ENCODE measurements at regions not wholly inside any gene's neighbourhood (a gene's known extent, or its start where the extent isn't known, plus 50 kb on each side); places are given as distances from the start of the nearest gene placed in this dataset.

DNA sequence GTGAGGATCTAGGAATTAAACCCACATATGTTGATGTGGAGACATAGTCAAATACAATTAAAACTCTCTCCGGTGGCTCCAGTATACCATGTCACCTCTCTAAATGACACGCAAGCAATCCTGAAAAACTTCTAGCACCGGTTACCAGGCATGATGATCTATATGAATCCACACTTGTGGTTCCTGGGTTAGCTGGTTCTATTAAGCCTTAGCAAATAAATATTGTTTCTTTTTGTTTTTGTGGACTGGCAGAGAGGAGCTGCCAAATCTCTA lies 104.8 kb downstream of the SEC61B start:
- no peak for DNase-seq (ENCODE audit: low read depth)

- no peak for DNase-seq (ENCODE audit: low read depth)
Observed at GRCh38 chr9:99327667-99328066, 105.6 kb downstream of the SEC61B start.

- DNase-seq (ENCODE audit: low read depth), result peak; percentile 28
Observed at GRCh38 chr9:99335280-99335679, 113.2 kb downstream of the SEC61B start.

- DNase-seq (ENCODE audit: low read depth), result no peak
Observed at GRCh38 chr9:99336005-99336404, 113.9 kb downstream of the SEC61B start.

DNA sequence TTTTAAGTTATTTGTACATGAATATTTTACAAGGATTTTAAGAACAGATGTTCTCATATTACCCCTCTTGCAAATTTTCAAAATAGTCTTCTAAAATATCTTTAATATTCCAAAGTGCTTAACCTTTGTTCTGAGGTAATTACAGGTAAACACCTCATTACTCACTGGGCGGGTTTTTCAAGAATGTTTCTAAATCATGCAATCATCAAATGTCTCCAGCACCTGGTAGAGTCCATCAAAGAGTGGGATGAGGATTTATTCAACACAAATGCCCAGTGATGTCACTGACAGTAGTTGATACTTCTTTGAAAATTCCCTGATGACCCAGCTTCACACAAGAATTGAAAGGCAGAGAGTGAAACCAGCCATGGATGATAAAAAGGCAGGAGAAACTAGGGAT lies 114.4 kb downstream of the SEC61B start:
- DNase-seq (ENCODE audit: low read depth), result no peak

GRCh38 chr9:99340281-99340680 lies 118.2 kb downstream of the SEC61B start:
- peak; percentile 66 for DNase-seq (ENCODE audit: low read depth)

GRCh38 chr9:99341686-99342085 lies 119.6 kb downstream of the SEC61B start:
- no peak for DNase-seq (ENCODE audit: low read depth)

DNA sequence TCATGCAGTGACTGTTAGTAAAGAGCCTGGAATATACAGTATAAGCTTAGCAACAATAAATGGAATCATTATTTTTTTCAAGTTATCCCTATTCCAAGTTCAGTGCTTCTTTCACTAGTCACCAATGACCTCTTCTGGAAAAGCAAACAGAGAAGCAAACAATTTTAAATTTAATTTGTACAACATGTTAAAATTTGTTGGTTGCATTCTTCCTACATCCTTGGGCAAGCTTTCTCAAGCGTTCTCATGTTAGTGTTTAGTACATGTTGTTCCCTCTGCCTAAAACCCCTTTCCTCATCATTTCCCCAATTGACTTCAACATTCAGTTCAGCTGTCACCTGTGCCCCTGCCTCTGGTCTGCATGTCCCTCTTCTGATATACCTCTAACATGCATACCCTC lies 123.4 kb downstream of the SEC61B start:
- DNase-seq (ENCODE audit: low read depth), result no peak

- DNase-seq (ENCODE audit: low read depth), result peak; percentile 64
Observed at GRCh38 chr9:99345942-99346341, 123.9 kb downstream of the SEC61B start.

DNA sequence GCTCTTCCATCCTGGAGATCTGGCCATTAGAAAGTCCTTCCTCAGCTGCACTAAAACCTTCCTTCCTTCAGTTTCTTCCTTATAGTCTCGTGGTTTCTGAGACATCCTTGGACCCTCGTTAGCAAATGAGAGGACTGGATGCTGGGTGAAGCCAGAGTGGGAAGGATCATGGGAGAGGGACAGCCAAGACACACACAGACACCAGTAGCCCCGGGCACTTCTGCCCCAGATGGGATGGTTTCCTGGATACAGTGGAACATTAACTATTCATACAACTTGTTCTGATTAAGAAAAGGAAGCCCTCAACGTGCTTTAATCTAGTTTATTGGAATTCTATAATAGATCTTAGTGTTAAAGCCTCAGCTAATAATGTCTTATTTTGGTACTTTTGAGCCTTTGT lies 125.5 kb downstream of the SEC61B start:
- DNase-seq (ENCODE audit: low read depth), result no peak

DNA sequence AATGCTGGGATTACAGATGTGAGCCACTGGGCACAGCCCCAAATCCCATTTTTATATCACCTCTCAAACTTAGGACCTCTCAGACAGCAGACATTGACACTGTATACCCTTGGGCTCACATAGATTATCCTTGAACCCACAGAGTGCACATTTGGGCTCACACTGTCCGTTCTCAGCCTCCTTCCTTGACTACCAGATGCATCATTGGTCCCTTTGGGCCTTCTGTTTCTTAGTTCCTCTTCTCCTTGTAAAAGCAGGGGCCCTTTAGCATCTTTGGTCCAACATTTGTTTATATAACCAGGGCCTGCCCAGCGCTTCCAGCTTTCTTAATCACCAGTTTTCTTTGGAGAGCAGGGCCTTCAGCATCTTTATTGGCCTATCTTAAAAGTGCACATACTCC lies 126.2 kb downstream of the SEC61B start:
- no peak for DNase-seq (ENCODE audit: low read depth)

- DNase-seq (ENCODE audit: low read depth), result no peak
Observed at GRCh38 chr9:99349870-99350269, 127.8 kb downstream of the SEC61B start.

GRCh38 chr9:99350461-99350860 lies 128.4 kb downstream of the SEC61B start:
- DNase-seq (ENCODE audit: low read depth), result no peak

GRCh38 chr9:99351647-99352046 lies 129.6 kb downstream of the SEC61B start:
- DNase-seq (ENCODE audit: low read depth), result no peak

- no peak for DNase-seq (ENCODE audit: low read depth)
Observed at GRCh38 chr9:99352826-99353225, 130.7 kb downstream of the SEC61B start.

GRCh38 chr9:99353408-99353807 lies 131.3 kb downstream of the SEC61B start:
- DNase-seq (ENCODE audit: low read depth), result peak; percentile 62

DNA sequence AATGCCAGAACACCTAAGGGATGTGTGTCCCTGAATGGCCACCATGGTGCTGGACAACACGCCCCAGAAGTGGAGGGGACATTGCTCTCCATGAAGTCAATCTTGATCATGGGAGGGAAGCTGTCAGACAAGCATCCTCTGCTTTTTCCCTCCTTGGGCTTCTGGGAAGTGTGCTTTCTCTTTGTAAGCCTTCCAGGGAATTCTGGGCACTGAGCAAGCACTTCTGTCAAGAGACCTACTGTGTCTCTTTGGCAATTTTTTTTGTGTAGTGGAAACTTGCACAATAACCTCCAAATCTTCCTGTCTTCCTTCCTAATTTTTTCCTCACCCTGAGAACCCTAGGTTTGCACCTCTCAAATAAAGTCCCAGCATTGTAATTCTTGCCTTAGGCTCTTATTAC lies 132.0 kb downstream of the SEC61B start:
- DNase-seq (ENCODE audit: low read depth), result no peak

DNA sequence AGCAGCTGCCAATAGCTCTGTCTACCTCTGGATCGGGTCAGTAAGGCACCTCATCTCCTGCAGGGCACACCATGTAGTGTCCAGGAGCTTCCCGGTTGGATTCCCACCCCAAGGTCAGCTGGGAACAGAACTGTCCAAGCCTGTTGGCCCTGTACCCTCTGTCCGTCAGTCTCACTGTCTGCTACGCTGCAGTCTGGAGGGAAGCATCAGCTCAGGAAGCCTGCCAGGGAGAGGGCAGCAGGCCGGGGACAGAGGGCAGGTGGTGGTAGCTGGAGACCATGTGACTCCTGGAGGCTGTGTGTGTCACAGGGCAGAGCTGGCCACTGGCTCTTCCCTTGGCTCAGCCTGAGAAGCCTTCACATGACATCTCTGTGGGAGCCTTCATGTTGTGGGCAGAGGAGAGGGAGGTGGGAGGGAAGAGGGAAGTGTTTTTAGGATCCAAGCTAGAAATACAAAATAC lies 134.5 kb downstream of the SEC61B start:
- no peak for DNase-seq (ENCODE audit: low read depth)

DNA sequence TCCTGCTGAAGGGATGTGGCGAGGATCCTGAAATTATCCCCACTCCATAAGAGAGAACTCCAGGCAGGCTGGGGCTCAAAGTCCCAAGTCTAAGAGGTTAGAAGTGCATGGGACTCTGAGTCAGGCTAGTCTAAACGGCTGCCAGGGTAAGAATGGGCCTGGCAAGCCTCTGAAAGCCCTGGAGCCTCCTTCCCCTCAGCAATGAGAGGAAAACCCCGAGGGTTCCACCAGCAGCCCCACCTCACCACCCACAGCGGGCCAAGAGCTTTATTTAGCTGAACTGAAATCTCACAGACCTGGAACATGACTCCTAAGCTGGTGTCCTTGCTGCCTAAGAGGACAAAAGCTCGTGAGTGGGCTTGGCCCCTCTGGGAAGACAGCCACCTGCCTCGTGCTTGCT lies 135.5 kb downstream of the SEC61B start:
- DNase-seq (ENCODE audit: low read depth), result peak; percentile 20

- no peak for DNase-seq (ENCODE audit: low read depth)
Observed at GRCh38 chr9:99358668-99359067, 136.6 kb downstream of the SEC61B start.

- DNase-seq (ENCODE audit: low read depth), result no peak
Observed at GRCh38 chr9:99359336-99359735, 137.3 kb downstream of the SEC61B start.

GRCh38 chr9:99360026-99360425 lies 137.9 kb downstream of the SEC61B start:
- no peak for DNase-seq (ENCODE audit: low read depth)

GRCh38 chr9:99361817-99362216 lies 139.7 kb downstream of the SEC61B start:
- no peak for DNase-seq (ENCODE audit: low read depth)

DNA sequence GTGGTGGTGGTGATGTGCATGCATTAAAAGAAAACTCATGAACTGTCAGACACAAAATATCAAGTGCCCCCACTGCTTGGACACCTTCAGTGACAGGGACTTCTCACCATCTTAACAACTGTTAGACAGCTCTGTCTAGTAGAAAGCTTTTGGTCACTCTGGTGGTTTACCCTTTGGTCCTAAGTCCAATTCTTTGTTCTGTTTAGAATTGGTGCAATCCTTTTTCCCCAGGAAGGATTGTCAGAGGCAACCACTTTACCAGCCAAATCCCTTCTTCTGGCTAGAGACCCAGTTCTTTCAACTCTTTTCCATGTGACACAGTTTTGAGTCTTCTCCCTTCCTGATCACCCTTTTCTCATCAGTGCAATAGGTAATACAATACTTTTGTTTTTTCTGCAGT lies 140.2 kb downstream of the SEC61B start:
- DNase-seq (ENCODE audit: low read depth), result no peak

GRCh38 chr9:99363509-99363908 lies 141.4 kb downstream of the SEC61B start:
- DNase-seq (ENCODE audit: low read depth), result no peak

Data from Daoy (cell line).